Activated naive CD4-positive, alpha-beta T cell treated with Interleukin-2 at 50 U/mL for 16 hours (primary cell): ENCODE measurements at regions not wholly inside any gene's neighbourhood (a gene's known extent, or its start where the extent isn't known, plus 50 kb on each side); places are given as distances from the start of the nearest gene placed in this dataset.

Experiments used
- DNase-seq: peaks from one replicate; pipeline ENCODE4 v3.0.0-alpha.2; 2020

- DNase-seq: no peak
Observed at GRCh38 chr15:47434596-47434995, 282.7 kb upstream of the SEMA6D start.

GRCh38 chr15:47437491-47437890 lies 279.8 kb upstream of the SEMA6D start:
- no peak for DNase-seq

- no peak for DNase-seq
Observed at GRCh38 chr15:47439146-47440111, 277.9 kb upstream of the SEMA6D start.

GRCh38 chr15:47442371-47442770 lies 274.9 kb upstream of the SEMA6D start:
- DNase-seq: no peak

- DNase-seq: no peak
Observed at GRCh38 chr15:47443839-47444238, 273.5 kb upstream of the SEMA6D start.

- no peak for DNase-seq
Observed at GRCh38 chr15:47445723-47446392, 271.4 kb upstream of the SEMA6D start.

GRCh38 chr15:47460795-47461573 lies 256.3 kb upstream of the SEMA6D start:
- no peak for DNase-seq

- DNase-seq: no peak
Observed at GRCh38 chr15:47461652-47462141, 255.6 kb upstream of the SEMA6D start.

GRCh38 chr15:47466357-47466756 lies 250.9 kb upstream of the SEMA6D start:
- no peak for DNase-seq

GRCh38 chr15:47470983-47471382 lies 246.3 kb upstream of the SEMA6D start:
- no peak for DNase-seq

GRCh38 chr15:47473106-47473725 lies 244.1 kb upstream of the SEMA6D start:
- DNase-seq: no peak

- DNase-seq: no peak
Observed at GRCh38 chr15:47473832-47474231, 243.5 kb upstream of the SEMA6D start.

GRCh38 chr15:47475336-47475735 lies 242.0 kb upstream of the SEMA6D start:
- DNase-seq: no peak

- no peak for DNase-seq
Observed at GRCh38 chr15:47477341-47477740, 240.0 kb upstream of the SEMA6D start.

- DNase-seq: no peak
Observed at GRCh38 chr15:47484059-47484458, 233.2 kb upstream of the SEMA6D start.

GRCh38 chr15:47484997-47485396 lies 232.3 kb upstream of the SEMA6D start:
- DNase-seq: no peak

- no peak for DNase-seq
Observed at GRCh38 chr15:47485419-47485818, 231.9 kb upstream of the SEMA6D start.

GRCh38 chr15:47486040-47486439 lies 231.3 kb upstream of the SEMA6D start:
- no peak for DNase-seq

GRCh38 chr15:47492195-47492594 lies 225.1 kb upstream of the SEMA6D start:
- no peak for DNase-seq

- no peak for DNase-seq
Observed at GRCh38 chr15:47493357-47494247, 223.7 kb upstream of the SEMA6D start.

- no peak for DNase-seq
Observed at GRCh38 chr15:47496343-47497185, 220.7 kb upstream of the SEMA6D start.
